ENCODE measurements at regions not wholly inside any gene's neighbourhood (a gene's known extent, or its start where the extent isn't known, plus 50 kb on each side); places are given as distances from the start of the nearest gene placed in this dataset.
"Not testable (repeated sequence)": the region's sequence is repeated elsewhere in the genome, so short reads cannot be mapped to it uniquely, and the experiment has no call there.

DNA sequence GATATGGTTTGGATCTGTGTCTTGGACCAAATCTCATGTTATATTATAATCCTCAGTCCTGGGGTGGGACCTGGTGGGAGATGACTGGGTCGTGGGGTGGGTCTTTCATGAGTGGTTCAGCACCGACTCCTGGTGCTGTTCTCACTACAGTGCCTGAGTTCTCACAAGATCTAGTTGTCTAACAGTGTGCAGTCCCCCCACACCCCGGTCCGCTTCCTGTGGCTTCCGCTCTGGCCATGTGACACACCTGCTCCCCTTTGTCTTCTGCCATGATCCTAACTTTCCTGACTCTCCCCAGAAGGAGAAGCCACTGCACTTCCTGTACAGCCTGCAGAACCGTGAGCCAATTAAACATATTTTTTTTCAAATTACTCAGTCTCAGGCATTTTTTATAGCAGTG lies 1262.2 kb downstream of the TMEM121 start:
- Histone ChIP-seq H3K36me3 (ENCODE audit: control insufficient read depth, insufficient read depth, low read length) (no peaks in the 10 kb centered on the region), H3K27me3 (replicated peaks; ENCODE audit: control insufficient read depth, insufficient read depth, low read length, poor library complexity, severe bottlenecking) (no peaks in the 10 kb centered on the region), H3K27ac (ENCODE audit: insufficient read depth, low read length, poor library complexity, severe bottlenecking) (no peak overlapping the region), H3K4me3 (ENCODE audit: insufficient read depth, low read depth, low read length, poor library complexity, severe bottlenecking) (no peak overlapping the region), H3K9me3 (ENCODE audit: control insufficient read depth, low read length) (no peaks in the 10 kb centered on the region), H3K4me1 (ENCODE audit: control insufficient read depth, insufficient read depth, low read length, poor library complexity, severe bottlenecking) (no peaks in the 10 kb centered on the region)
- no peak for DNase-seq

- Histone ChIP-seq H3K27me3 (replicated peaks; ENCODE audit: control insufficient read depth, insufficient read depth, low read length, poor library complexity, severe bottlenecking) (no peaks in the 10 kb centered on the region), H3K4me1 (ENCODE audit: control insufficient read depth, insufficient read depth, low read length, poor library complexity, severe bottlenecking) (no peaks in the 10 kb centered on the region), H3K27ac (ENCODE audit: insufficient read depth, low read length, poor library complexity, severe bottlenecking) (no peak overlapping the region), H3K36me3 (ENCODE audit: control insufficient read depth, insufficient read depth, low read length) (no peaks in the 10 kb centered on the region), H3K9me3 (ENCODE audit: control insufficient read depth, low read length) (no peaks in the 10 kb centered on the region), H3K4me3 (ENCODE audit: insufficient read depth, low read depth, low read length, poor library complexity, severe bottlenecking) (no peak overlapping the region)
- no peak for DNase-seq
These were observed 1262.9 kb downstream of the TMEM121 start for GRCh38 chr14:106789318-106789717.

DNA sequence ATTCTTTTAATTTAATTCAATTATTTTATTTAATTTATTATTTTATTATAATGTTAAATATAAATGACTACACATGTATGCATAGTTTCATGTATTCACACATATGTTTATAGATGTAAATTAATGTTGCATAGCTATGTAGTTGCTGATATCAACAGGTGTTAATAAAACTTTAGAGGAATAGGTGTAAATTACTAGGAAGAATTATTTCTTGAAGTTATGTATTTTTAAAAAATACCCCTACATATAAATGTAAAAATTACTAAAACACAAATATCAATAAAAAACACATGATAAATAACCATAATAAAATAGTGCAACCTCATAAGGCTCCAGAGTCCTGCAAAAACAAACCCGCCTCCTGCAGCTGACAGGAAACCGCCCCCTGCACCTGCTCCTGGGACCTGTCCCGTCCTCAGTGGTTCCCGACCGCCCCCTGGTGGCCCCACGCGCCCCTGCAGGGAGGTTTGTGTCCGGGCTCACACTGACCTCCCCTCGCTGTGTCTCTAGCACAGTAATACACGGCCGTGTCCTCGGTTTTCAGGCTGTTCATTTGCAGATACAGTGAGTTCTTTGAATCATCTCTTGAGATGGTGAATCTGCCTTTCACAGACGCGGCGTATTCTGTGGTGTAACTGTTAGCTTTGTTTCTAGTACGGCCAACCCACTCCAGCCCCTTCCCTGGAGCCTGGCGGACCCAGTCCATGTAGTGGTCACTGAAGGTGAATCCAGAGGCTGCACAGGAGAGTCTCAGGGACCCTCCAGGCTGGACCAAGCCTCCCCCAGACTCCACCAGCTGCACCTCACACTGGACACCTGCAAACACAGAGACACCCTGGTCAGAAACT lies 1264.0 kb downstream of the TMEM121 start:
- Histone ChIP-seq H3K4me1 (ENCODE audit: control insufficient read depth, insufficient read depth, low read length, poor library complexity, severe bottlenecking) (no peaks in the 10 kb centered on the region), H3K27me3 (replicated peaks; ENCODE audit: control insufficient read depth, insufficient read depth, low read length, poor library complexity, severe bottlenecking) (no peaks in the 10 kb centered on the region), H3K27ac (ENCODE audit: insufficient read depth, low read length, poor library complexity, severe bottlenecking) (no peak overlapping the region), H3K9me3 (ENCODE audit: control insufficient read depth, low read length) (no peaks in the 10 kb centered on the region), H3K4me3 (ENCODE audit: insufficient read depth, low read depth, low read length, poor library complexity, severe bottlenecking) (no peak overlapping the region), H3K36me3 (ENCODE audit: control insufficient read depth, insufficient read depth, low read length) (no peaks in the 10 kb centered on the region)
- peak; percentile 46 to 53 (median 46) for DNase-seq

DNA sequence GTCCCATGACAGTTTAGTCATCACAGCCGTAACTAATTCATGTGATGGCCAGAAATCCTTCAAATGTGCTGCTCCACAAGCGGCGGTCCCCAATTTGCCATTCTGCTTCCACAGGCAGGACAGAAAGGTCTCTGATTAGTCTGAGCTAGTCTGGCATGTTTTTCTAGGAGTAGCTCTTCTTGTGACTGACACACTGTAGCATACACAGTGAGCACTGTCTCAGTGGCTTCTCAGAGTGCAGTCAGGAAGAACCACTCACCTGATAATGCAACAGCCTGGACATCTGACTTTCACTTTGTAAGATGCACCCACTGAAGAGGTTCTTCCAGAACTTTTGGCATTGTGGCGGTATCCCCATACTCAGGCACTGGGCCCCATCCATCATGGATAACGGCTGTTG lies 1266.2 kb downstream of the TMEM121 start:
- Histone ChIP-seq H3K27ac (ENCODE audit: insufficient read depth, low read length, poor library complexity, severe bottlenecking) (no peak overlapping the region), H3K4me1 (ENCODE audit: control insufficient read depth, insufficient read depth, low read length, poor library complexity, severe bottlenecking) (no peaks in the 10 kb centered on the region), H3K27me3 (replicated peaks; ENCODE audit: control insufficient read depth, insufficient read depth, low read length, poor library complexity, severe bottlenecking) (no peaks in the 10 kb centered on the region), H3K36me3 (ENCODE audit: control insufficient read depth, insufficient read depth, low read length) (no peaks in the 10 kb centered on the region), H3K9me3 (ENCODE audit: control insufficient read depth, low read length) (no peaks in the 10 kb centered on the region), H3K4me3 (ENCODE audit: insufficient read depth, low read depth, low read length, poor library complexity, severe bottlenecking) (no peak overlapping the region)
- DNase-seq, result no peak

GRCh38 chr14:106798166-106798565 lies 1271.8 kb downstream of the TMEM121 start:
- H3K4me3 ChIP-seq (ENCODE audit: insufficient read depth, low read depth, low read length, poor library complexity, severe bottlenecking); DNase-seq; H3K4me1 ChIP-seq (ENCODE audit: control insufficient read depth, insufficient read depth, low read length, poor library complexity, severe bottlenecking); H3K27me3 ChIP-seq (replicated peaks; ENCODE audit: control insufficient read depth, insufficient read depth, low read length, poor library complexity, severe bottlenecking); H3K36me3 ChIP-seq (ENCODE audit: control insufficient read depth, insufficient read depth, low read length); H3K27ac ChIP-seq (ENCODE audit: insufficient read depth, low read length, poor library complexity, severe bottlenecking); H3K9me3 ChIP-seq (ENCODE audit: control insufficient read depth, low read length): not testable (repeated sequence)

- Histone ChIP-seq H3K9me3 (ENCODE audit: control insufficient read depth, low read length) (no peaks in the 10 kb centered on the region), H3K36me3 (ENCODE audit: control insufficient read depth, insufficient read depth, low read length) (no peaks in the 10 kb centered on the region), H3K27ac (ENCODE audit: insufficient read depth, low read length, poor library complexity, severe bottlenecking) (no peak overlapping the region), H3K27me3 (replicated peaks; ENCODE audit: control insufficient read depth, insufficient read depth, low read length, poor library complexity, severe bottlenecking) (peaks cover 8% of the 10 kb centered on the region), H3K4me3 (ENCODE audit: insufficient read depth, low read depth, low read length, poor library complexity, severe bottlenecking) (no peak overlapping the region), H3K4me1 (ENCODE audit: control insufficient read depth, insufficient read depth, low read length, poor library complexity, severe bottlenecking) (no peaks in the 10 kb centered on the region)
- DNase-seq, result no peak
These were observed 1276.3 kb downstream of the TMEM121 start for GRCh38 chr14:106802413-106803364.

DNA sequence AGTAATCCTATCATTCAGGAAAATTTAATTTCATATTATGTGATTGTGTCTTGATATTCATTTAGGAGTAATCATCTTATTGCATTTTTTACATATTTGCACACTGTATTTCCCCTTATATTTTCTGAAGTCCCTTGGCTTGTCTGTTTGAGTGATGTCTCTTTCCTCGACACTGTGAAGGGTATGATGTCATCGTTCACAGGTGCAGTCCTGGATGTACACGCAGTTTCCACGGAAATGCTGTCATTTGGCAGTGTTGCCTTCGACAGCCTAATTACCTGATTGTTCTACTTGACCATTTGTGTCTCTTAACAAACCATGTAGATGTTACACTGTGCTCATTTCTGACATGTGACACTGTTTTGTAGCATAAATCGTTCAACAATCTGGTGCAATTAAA lies 1277.0 kb downstream of the TMEM121 start:
- H3K36me3 ChIP-seq (ENCODE audit: control insufficient read depth, insufficient read depth, low read length), result no peaks in the 10 kb centered on the region

GRCh38 chr14:106807493-106807892 lies 1281.1 kb downstream of the TMEM121 start:
- no peak for DNase-seq

More for the DNA sequence above, 1277.0 kb downstream of the TMEM121 start:
- DNase-seq, result no peak
- H3K4me1 ChIP-seq (ENCODE audit: control insufficient read depth, insufficient read depth, low read length, poor library complexity, severe bottlenecking), result no peaks in the 10 kb centered on the region
- H3K27me3 ChIP-seq (replicated peaks; ENCODE audit: control insufficient read depth, insufficient read depth, low read length, poor library complexity, severe bottlenecking), result peaks cover 8% of the 10 kb centered on the region
- no peak overlapping the region for H3K4me3 ChIP-seq (ENCODE audit: insufficient read depth, low read depth, low read length, poor library complexity, severe bottlenecking)
- no peaks in the 10 kb centered on the region for H3K9me3 ChIP-seq (ENCODE audit: control insufficient read depth, low read length)
- H3K27ac ChIP-seq (ENCODE audit: insufficient read depth, low read length, poor library complexity, severe bottlenecking), result no peak overlapping the region

DNA sequence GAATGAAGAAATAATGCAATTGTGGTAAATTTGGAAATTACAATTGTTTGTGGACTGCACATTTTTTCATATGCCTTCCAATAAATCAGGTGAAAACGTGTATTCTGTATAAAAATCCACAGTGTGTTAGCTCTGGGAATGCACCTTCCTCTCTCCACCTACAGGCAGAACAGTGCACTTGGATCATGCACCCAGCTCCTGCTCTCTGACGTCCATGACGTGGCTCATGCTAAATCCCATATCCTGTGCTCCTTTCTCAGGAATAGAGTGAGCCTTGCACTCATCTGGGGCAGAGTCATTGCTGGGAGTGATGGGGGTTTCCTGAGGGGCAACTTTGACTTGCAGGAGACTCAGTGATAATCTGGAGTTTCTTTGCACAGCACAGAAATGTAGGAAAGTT lies 1282.1 kb downstream of the TMEM121 start:
- Histone ChIP-seq H3K27ac (ENCODE audit: insufficient read depth, low read length, poor library complexity, severe bottlenecking) (no peak overlapping the region), H3K9me3 (ENCODE audit: control insufficient read depth, low read length) (no peaks in the 10 kb centered on the region), H3K36me3 (ENCODE audit: control insufficient read depth, insufficient read depth, low read length) (no peaks in the 10 kb centered on the region), H3K4me3 (ENCODE audit: insufficient read depth, low read depth, low read length, poor library complexity, severe bottlenecking) (no peak overlapping the region), H3K4me1 (ENCODE audit: control insufficient read depth, insufficient read depth, low read length, poor library complexity, severe bottlenecking) (no peaks in the 10 kb centered on the region), H3K27me3 (replicated peaks; ENCODE audit: control insufficient read depth, insufficient read depth, low read length, poor library complexity, severe bottlenecking) (peaks cover 3% of the 10 kb centered on the region)
- DNase-seq, result no peak

More at GRCh38 chr14:106807493-106807892, 1281.1 kb downstream of the TMEM121 start:
- Histone ChIP-seq H3K9me3 (ENCODE audit: control insufficient read depth, low read length) (no peaks in the 10 kb centered on the region), H3K27me3 (replicated peaks; ENCODE audit: control insufficient read depth, insufficient read depth, low read length, poor library complexity, severe bottlenecking) (peaks cover 3% of the 10 kb centered on the region), H3K4me1 (ENCODE audit: control insufficient read depth, insufficient read depth, low read length, poor library complexity, severe bottlenecking) (no peaks in the 10 kb centered on the region), H3K36me3 (ENCODE audit: control insufficient read depth, insufficient read depth, low read length) (no peaks in the 10 kb centered on the region), H3K4me3 (ENCODE audit: insufficient read depth, low read depth, low read length, poor library complexity, severe bottlenecking) (no peak overlapping the region), H3K27ac (ENCODE audit: insufficient read depth, low read length, poor library complexity, severe bottlenecking) (no peak overlapping the region)

DNA sequence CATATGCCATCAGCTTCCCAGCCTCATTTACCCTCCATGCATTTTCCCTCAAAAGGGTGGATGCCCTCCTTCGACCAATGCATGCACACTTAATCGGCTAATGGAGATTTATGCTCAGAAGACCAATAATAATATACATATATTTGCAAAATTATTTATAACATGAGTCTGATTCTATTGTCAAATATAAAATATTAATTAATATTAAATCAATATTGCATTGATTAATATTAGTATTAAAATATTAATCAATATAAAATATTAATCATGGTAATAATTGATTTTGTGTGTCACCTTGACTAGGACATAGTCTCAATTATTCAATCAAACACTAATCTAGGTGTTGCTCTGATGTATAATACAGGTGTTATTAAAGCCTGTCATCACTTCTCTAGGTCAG lies 1282.5 kb downstream of the TMEM121 start:
- Histone ChIP-seq H3K4me1 (ENCODE audit: control insufficient read depth, insufficient read depth, low read length, poor library complexity, severe bottlenecking) (no peaks in the 10 kb centered on the region), H3K4me3 (ENCODE audit: insufficient read depth, low read depth, low read length, poor library complexity, severe bottlenecking) (no peak overlapping the region), H3K9me3 (ENCODE audit: control insufficient read depth, low read length) (no peaks in the 10 kb centered on the region), H3K27ac (ENCODE audit: insufficient read depth, low read length, poor library complexity, severe bottlenecking) (no peak overlapping the region), H3K27me3 (replicated peaks; ENCODE audit: control insufficient read depth, insufficient read depth, low read length, poor library complexity, severe bottlenecking) (peaks cover 3% of the 10 kb centered on the region), H3K36me3 (ENCODE audit: control insufficient read depth, insufficient read depth, low read length) (no peaks in the 10 kb centered on the region)
- no peak for DNase-seq

Data from effector memory CD4-positive, alpha-beta T cell (primary cell).